Karpas-422 (cell line): ENCODE measurements at regions not wholly inside any gene's neighbourhood (a gene's known extent, or its start where the extent isn't known, plus 50 kb on each side); places are given as distances from the start of the nearest gene placed in this dataset.
"Not testable (repeated sequence)": the region's sequence is repeated elsewhere in the genome, so short reads cannot be mapped to it uniquely, and the experiment has no call there.

ENCODE experiments used
- DNase-seq: peaks from one replicate; pipeline ENCODE4 v3.0.0-alpha.2; 2015
- H2AFZ ChIP-seq: fragments of 200-600 bp; sonication (generic); 2 replicates; pipeline ENCODE4 v1.6.1; 2014; ENCODE audit warnings: antibody characterized with exemption, low read length, mixed read lengths
- H3K27ac ChIP-seq: fragments of 200-600 bp; sonication (generic); 2 replicates; pipeline ENCODE4 v1.5.1; 2014; ENCODE audit warnings: mild to moderate bottlenecking, low read length, moderate library complexity
- H3K27me3 ChIP-seq: fragments of 200-600 bp; sonication (generic); 2 replicates; pipeline ENCODE4 v1.6.1; 2014; ENCODE audit warnings: low read length, mixed read lengths
- H3K36me3 ChIP-seq: fragments of 200-600 bp; sonication (generic); 2 replicates; pipeline ENCODE4 v1.6.1; 2014; ENCODE audit warnings: low read length, mixed read lengths; ENCODE audit not compliant: insufficient read depth
- H3K4me1 ChIP-seq: fragments of 200-600 bp; sonication (generic); 2 replicates; pipeline ENCODE4 v1.6.1; 2014; ENCODE audit warnings: mild to moderate bottlenecking, low read length, mixed read lengths
- H3K4me2 ChIP-seq: fragments of 200-600 bp; sonication (generic); 2 replicates; pipeline ENCODE4 v1.6.1; 2014; ENCODE audit warnings: low read length, low read depth, mild to moderate bottlenecking; ENCODE audit not compliant: poor library complexity, severe bottlenecking
- H3K4me3 ChIP-seq: fragments of 200-600 bp; sonication (generic); 2 replicates; pipeline ENCODE4 v1.5.1; 2014; ENCODE audit warnings: mild to moderate bottlenecking, antibody characterized with exemption, low read length, mixed read lengths
- H3K79me2 ChIP-seq: fragments of 200-600 bp; sonication (generic); 2 replicates; pipeline ENCODE4 v1.6.1; 2014; ENCODE audit warnings: mild to moderate bottlenecking, low read length, mixed read lengths
- H3K9ac ChIP-seq: fragments of 200-600 bp; sonication (generic); 2 replicates; pipeline ENCODE4 v1.6.0; 2014; ENCODE audit warnings: low read length
- H3K9me2 ChIP-seq: fragments of 200-600 bp; sonication (generic), shearing (Covaris generic); replicated peaks from 2 replicates; pipeline ENCODE4 v1.6.0; 2014; ENCODE audit warnings: mild to moderate bottlenecking, low read length, moderate library complexity; ENCODE audit not compliant: insufficient read depth
- H3K9me3 ChIP-seq: fragments of 300-700, 200-600 bp; sonication (generic); 2 replicates; pipeline ENCODE4 v1.6.1; 2014; ENCODE audit warnings: low read length, mixed read lengths
- H4K20me1 ChIP-seq: fragments of 200-600 bp; sonication (generic); 2 replicates; pipeline ENCODE4 v1.6.1; 2014; ENCODE audit warnings: mild to moderate bottlenecking, antibody characterized with exemption, low read length, low read depth; ENCODE audit not compliant: insufficient read depth

GRCh38 chr5:51203598-51203997 is 179.7 kb upstream of the ISL1 start:
- H3K79me2 ChIP-seq, result no peaks in the 10 kb centered on the region
- no peaks in the 10 kb centered on the region for H3K4me1 ChIP-seq
- no peak overlapping the region for H2AFZ ChIP-seq
- H3K9ac ChIP-seq, result no peak overlapping the region
- no peaks in the 10 kb centered on the region for H3K9me2 ChIP-seq
- no peak overlapping the region for H3K4me3 ChIP-seq
- H3K27me3 ChIP-seq, result 0 out of 2 replicates have a peak, but pooled peaks cover 2% of the 10 kb centered on the region
- H3K9me3 ChIP-seq, result no peaks in the 10 kb centered on the region
- no peaks in the 10 kb centered on the region for H4K20me1 ChIP-seq
- H3K27ac ChIP-seq, result no peak overlapping the region
- H3K36me3 ChIP-seq, result no peaks in the 10 kb centered on the region
- no peak overlapping the region for H3K4me2 ChIP-seq
- DNase-seq, result no peak

- H3K27ac ChIP-seq, result no peak overlapping the region
- H3K79me2 ChIP-seq, result no peaks in the 10 kb centered on the region
- no peak overlapping the region for H3K4me2 ChIP-seq
- H3K4me1 ChIP-seq, result no peaks in the 10 kb centered on the region
- DNase-seq, result no peak
- H2AFZ ChIP-seq, result no peak overlapping the region
- no peaks in the 10 kb centered on the region for H4K20me1 ChIP-seq
- no peaks in the 10 kb centered on the region for H3K9me2 ChIP-seq
- no peak overlapping the region for H3K9ac ChIP-seq
- no peak overlapping the region for H3K4me3 ChIP-seq
- H3K36me3 ChIP-seq, result no peaks in the 10 kb centered on the region
- H3K9me3 ChIP-seq, result no peaks in the 10 kb centered on the region
- H3K27me3 ChIP-seq, result 0 out of 2 replicates have a peak, but pooled peaks cover 2% of the 10 kb centered on the region
These were observed 175.0 kb upstream of the ISL1 start for GRCh38 chr5:51208296-51208695.

- Histone ChIP-seq H3K9me3 (no peaks in the 10 kb centered on the region), H3K4me1 (no peaks in the 10 kb centered on the region), H3K4me3 (no peak overlapping the region), H3K9ac (no peak overlapping the region), H3K36me3 (no peaks in the 10 kb centered on the region), H3K27ac (no peak overlapping the region), H2AFZ (no peak overlapping the region), H3K27me3 (no peaks in the 10 kb centered on the region), H3K79me2 (no peaks in the 10 kb centered on the region), H4K20me1 (no peaks in the 10 kb centered on the region), H3K9me2 (no peaks in the 10 kb centered on the region), H3K4me2 (no peak overlapping the region)
- DNase-seq, result no peak
These were observed 168.5 kb upstream of the ISL1 start for GRCh38 chr5:51214746-51215145.

GRCh38 chr5:51225789-51226742 is 157.2 kb upstream of the ISL1 start:
- Histone ChIP-seq H3K4me3 (no peak overlapping the region), H3K27me3 (no peaks in the 10 kb centered on the region), H3K79me2 (no peaks in the 10 kb centered on the region), H3K4me2 (no peak overlapping the region), H3K36me3 (no peaks in the 10 kb centered on the region), H2AFZ (no peak overlapping the region), H4K20me1 (no peaks in the 10 kb centered on the region), H3K9ac (no peak overlapping the region), H3K27ac (no peak overlapping the region), H3K4me1 (no peaks in the 10 kb centered on the region), H3K9me2 (no peaks in the 10 kb centered on the region), H3K9me3 (no peaks in the 10 kb centered on the region)
- no peak for DNase-seq

- Histone ChIP-seq H3K27me3 (no peaks in the 10 kb centered on the region), H4K20me1 (no peaks in the 10 kb centered on the region)
These were observed 155.2 kb upstream of the ISL1 start for GRCh38 chr5:51227963-51228470.

GRCh38 chr5:51230336-51230735 is 152.9 kb upstream of the ISL1 start:
- H3K9ac ChIP-seq, result no peak overlapping the region
- H3K27me3 ChIP-seq, result no peaks in the 10 kb centered on the region
- H3K9me2 ChIP-seq, result no peaks in the 10 kb centered on the region
- H3K4me1 ChIP-seq, result no peaks in the 10 kb centered on the region
- H3K9me3 ChIP-seq, result no peaks in the 10 kb centered on the region
- H3K79me2 ChIP-seq, result no peaks in the 10 kb centered on the region
- H3K4me2 ChIP-seq, result no peak overlapping the region
- no peak for DNase-seq
- H3K27ac ChIP-seq, result no peak overlapping the region
- no peak overlapping the region for H3K4me3 ChIP-seq
- H3K36me3 ChIP-seq, result no peaks in the 10 kb centered on the region
- no peak overlapping the region for H2AFZ ChIP-seq
- no peaks in the 10 kb centered on the region for H4K20me1 ChIP-seq

More at GRCh38 chr5:51227963-51228470, 155.2 kb upstream of the ISL1 start:
- Histone ChIP-seq H3K4me2 (no peak overlapping the region), H3K9me2 (no peaks in the 10 kb centered on the region), H3K9me3 (no peaks in the 10 kb centered on the region), H3K9ac (no peak overlapping the region), H3K36me3 (no peaks in the 10 kb centered on the region), H3K79me2 (no peaks in the 10 kb centered on the region), H3K4me1 (no peaks in the 10 kb centered on the region), H2AFZ (no peak overlapping the region), H3K4me3 (no peak overlapping the region), H3K27ac (no peak overlapping the region)
- no peak for DNase-seq

GRCh38 chr5:51242456-51242855 is 140.8 kb upstream of the ISL1 start:
- no peak for DNase-seq
- Histone ChIP-seq H3K36me3 (no peaks in the 10 kb centered on the region), H4K20me1 (no peaks in the 10 kb centered on the region), H3K4me3 (no peak overlapping the region), H3K27me3 (no peaks in the 10 kb centered on the region), H3K9ac (no peak overlapping the region), H3K79me2 (no peaks in the 10 kb centered on the region), H2AFZ (no peak overlapping the region), H3K4me2 (no peak overlapping the region), H3K4me1 (no peaks in the 10 kb centered on the region), H3K9me3 (no peaks in the 10 kb centered on the region), H3K27ac (no peak overlapping the region), H3K9me2 (no peaks in the 10 kb centered on the region)

- not testable (repeated sequence) for H3K4me2 ChIP-seq, H3K4me1 ChIP-seq, H3K27ac ChIP-seq
These were observed 132.3 kb upstream of the ISL1 start for GRCh38 chr5:51250957-51251356.

More at GRCh38 chr5:51250957-51251356, 132.3 kb upstream of the ISL1 start:
- not testable (repeated sequence) for H4K20me1 ChIP-seq, H2AFZ ChIP-seq, H3K4me3 ChIP-seq, H3K79me2 ChIP-seq, H3K36me3 ChIP-seq, H3K9me2 ChIP-seq, H3K27me3 ChIP-seq, H3K9me3 ChIP-seq, DNase-seq, H3K9ac ChIP-seq
